A673 (cell line): ENCODE measurements at regions not wholly inside any gene's neighbourhood (a gene's known extent, or its start where the extent isn't known, plus 50 kb on each side); places are given as distances from the start of the nearest gene placed in this dataset.

Source experiments
- BruUV-seq: library from RNA; stranded (reverse); fragments of 400-500 nt; replicated peaks from 2 replicates; lab custom pipeline; 2021; lab: Mats Ljungman, UMichigan
- CTCF ChIA-PET: fragments of 300-600 bp; sonication (Branson Sonifier 250); formaldehyde crosslinking; loops from one replicate; lab custom pipeline; 2022; ENCODE audit warnings: antibody characterized with exemption; lab: Charles Lee
- POLR2A ChIA-PET: fragments of 300-600 bp; sonication (Branson Sonifier 250); formaldehyde crosslinking; loops from one replicate; lab custom pipeline; 2022; ENCODE audit warnings: antibody characterized with exemption; ENCODE audit not compliant: low non-redundant PET; lab: Charles Lee
- DNase-seq: peaks from one replicate; pipeline ENCODE4 v3.0.0-alpha.2; 2015; ENCODE audit warnings: low spot score
- H3K27ac ChIP-seq: fragments of 200-600 bp; sonication (generic); 2 replicates; pipeline ENCODE4 v1.5.1; 2016; ENCODE audit warnings: mixed run types, low read depth, mild to moderate bottlenecking, mixed read lengths, antibody characterized with exemption, low read length; ENCODE audit not compliant: poor library complexity, severe bottlenecking
- H3K27me3 ChIP-seq: fragments of 200-600 bp; sonication (generic); replicated peaks from 2 replicates; pipeline ENCODE4 v1.6.1; 2017; ENCODE audit warnings: mixed run types, low read depth, mild to moderate bottlenecking, mixed read lengths, antibody characterized with exemption, low read length; ENCODE audit not compliant: insufficient read depth, poor library complexity
- H3K36me3 ChIP-seq: fragments of 200-600 bp; sonication (generic); 2 replicates; pipeline ENCODE4 v1.6.1; 2016; ENCODE audit warnings: mixed run types, mild to moderate bottlenecking, mixed read lengths, antibody characterized with exemption, low read length; ENCODE audit not compliant: insufficient read depth, poor library complexity, severe bottlenecking
- H3K4me1 ChIP-seq: fragments of 200-600 bp; sonication (generic); 2 replicates; pipeline ENCODE4 v1.6.1; 2017; ENCODE audit warnings: mixed run types, mild to moderate bottlenecking, mixed read lengths, antibody characterized with exemption, low read length; ENCODE audit not compliant: insufficient read depth, poor library complexity, severe bottlenecking
- H3K4me3 ChIP-seq: fragments of 200-600 bp; sonication (generic); 2 replicates; pipeline ENCODE4 v1.5.1; 2016; ENCODE audit warnings: low read depth, mixed run types, mild to moderate bottlenecking, mixed read lengths, low read length; ENCODE audit not compliant: poor library complexity, severe bottlenecking
- H3K9me3 ChIP-seq: fragments of 200-600 bp; sonication (generic); 2 replicates; pipeline ENCODE4 v1.6.1; 2016; ENCODE audit warnings: mixed run types, low read depth, mild to moderate bottlenecking, mixed read lengths, antibody characterized with exemption, low read length; ENCODE audit not compliant: poor library complexity, severe bottlenecking
- EZH2 ChIP-seq: fragments of 200-600 bp; sonication (generic); IDR thresholded peaks from 2 replicates; pipeline ENCODE4 v1.6.1; 2017; ENCODE audit warnings: borderline replicate concordance, low read depth, mild to moderate bottlenecking, mixed read lengths, antibody characterized with exemption, low read length; ENCODE audit not compliant: poor library complexity, severe bottlenecking
- intact Hi-C: fragments of 100-400 bp; cut with micrococcal nuclease; formaldehyde crosslinking; loops from one replicate; pipeline ENCODE4 v1.10.0; 2022; ENCODE audit not compliant: unreplicated experiment
- TF ChIP-seq, protein P1 (sequence below): fragments of 300-800, 200-600 bp; sonication (generic); conservative IDR thresholded peaks from 2 replicates; pipeline ENCODE4 v1.5.1; 2017; ENCODE audit warnings: low read depth, mild to moderate bottlenecking, antibody characterized with exemption, low read length, moderate library complexity, mixed read lengths

- DNase-seq, result no peak
- Histone ChIP-seq H3K27ac (no peak overlapping the region), H3K9me3 (peaks cover 3% of the 10 kb centered on the region), H3K4me1 (no peaks in the 10 kb centered on the region), H3K27me3 (no peaks in the 10 kb centered on the region), H3K36me3 (no peaks in the 10 kb centered on the region), H3K4me3 (no peak overlapping the region)
- POLR2A ChIA-PET, result no interaction called here
- TF ChIP-seq, protein P1, sequence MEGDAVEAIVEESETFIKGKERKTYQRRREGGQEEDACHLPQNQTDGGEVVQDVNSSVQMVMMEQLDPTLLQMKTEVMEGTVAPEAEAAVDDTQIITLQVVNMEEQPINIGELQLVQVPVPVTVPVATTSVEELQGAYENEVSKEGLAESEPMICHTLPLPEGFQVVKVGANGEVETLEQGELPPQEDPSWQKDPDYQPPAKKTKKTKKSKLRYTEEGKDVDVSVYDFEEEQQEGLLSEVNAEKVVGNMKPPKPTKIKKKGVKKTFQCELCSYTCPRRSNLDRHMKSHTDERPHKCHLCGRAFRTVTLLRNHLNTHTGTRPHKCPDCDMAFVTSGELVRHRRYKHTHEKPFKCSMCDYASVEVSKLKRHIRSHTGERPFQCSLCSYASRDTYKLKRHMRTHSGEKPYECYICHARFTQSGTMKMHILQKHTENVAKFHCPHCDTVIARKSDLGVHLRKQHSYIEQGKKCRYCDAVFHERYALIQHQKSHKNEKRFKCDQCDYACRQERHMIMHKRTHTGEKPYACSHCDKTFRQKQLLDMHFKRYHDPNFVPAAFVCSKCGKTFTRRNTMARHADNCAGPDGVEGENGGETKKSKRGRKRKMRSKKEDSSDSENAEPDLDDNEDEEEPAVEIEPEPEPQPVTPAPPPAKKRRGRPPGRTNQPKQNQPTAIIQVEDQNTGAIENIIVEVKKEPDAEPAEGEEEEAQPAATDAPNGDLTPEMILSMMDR, result no peak
- TF ChIP-seq EZH2, result no peak
- intact Hi-C loops, result no loop called here
- no TSS peak for BruUV-seq
- CTCF ChIA-PET, result no interaction called here
Observed at GRCh38 chr2:123890148-123890547, 134.9 kb upstream of the CNTNAP5 start.

DNA sequence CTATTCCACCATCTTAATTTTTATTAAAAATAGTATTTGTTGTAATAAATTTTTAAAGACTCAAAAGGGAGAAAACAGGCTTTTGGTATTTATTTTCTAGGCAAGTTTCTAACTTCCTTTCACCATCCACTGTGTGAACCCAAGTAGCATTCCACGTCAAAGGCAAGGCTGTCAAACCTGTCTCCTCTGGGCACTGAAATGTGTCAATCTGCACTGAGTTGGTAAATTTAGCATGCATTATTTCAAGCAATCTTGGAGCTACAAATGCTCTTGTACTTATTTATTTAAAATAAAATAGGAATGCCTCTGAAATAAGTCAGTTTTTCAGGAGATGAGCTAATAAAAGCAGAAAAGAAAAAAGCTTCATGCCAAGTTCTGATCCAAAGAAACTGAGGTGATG, 130.9 kb upstream of the CNTNAP5 start:
- ChIA-PET POLR2A (no interaction called here), CTCF (no interaction called here)
- H3K27me3 ChIP-seq, result no peaks in the 10 kb centered on the region
- TF ChIP-seq EZH2, result no peak
- TF ChIP-seq, protein P1, result no peak
- no peak overlapping the region for H3K4me3 ChIP-seq
- no peak overlapping the region for H3K27ac ChIP-seq
- DNase-seq, result no peak
- intact Hi-C loops, result no loop called here
- no TSS peak for BruUV-seq
- H3K36me3 ChIP-seq, result no peaks in the 10 kb centered on the region
- no peaks in the 10 kb centered on the region for H3K4me1 ChIP-seq
- no peaks in the 10 kb centered on the region for H3K9me3 ChIP-seq

DNA sequence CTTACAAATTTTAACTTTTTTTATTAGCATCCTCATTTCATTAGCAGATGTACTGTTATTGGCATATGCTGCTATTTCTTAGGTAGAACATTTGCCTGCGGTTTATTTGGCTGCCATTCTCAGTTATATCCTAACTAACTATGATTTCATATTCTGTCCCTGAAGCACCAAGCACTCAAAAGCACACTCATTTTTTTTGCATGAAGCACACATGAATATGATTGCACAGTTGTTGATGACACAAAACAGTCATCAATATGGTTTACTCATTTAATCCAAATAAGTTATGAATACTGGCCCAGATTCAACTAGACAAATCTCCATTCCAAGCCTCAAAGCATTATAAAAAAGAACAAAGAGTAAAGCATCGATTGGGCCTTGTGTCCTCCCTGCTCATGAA, 129.4 kb upstream of the CNTNAP5 start:
- no peak for TF ChIP-seq EZH2
- TF ChIP-seq, protein P1, result no peak
- CTCF ChIA-PET, result no interaction called here
- POLR2A ChIA-PET, result no interaction called here
- Histone ChIP-seq H3K9me3 (no peaks in the 10 kb centered on the region), H3K4me1 (no peaks in the 10 kb centered on the region), H3K4me3 (no peak overlapping the region), H3K27me3 (no peaks in the 10 kb centered on the region), H3K36me3 (no peaks in the 10 kb centered on the region), H3K27ac (no peak overlapping the region)
- intact Hi-C loops, result no loop called here
- no peak for DNase-seq
- BruUV-seq, result no TSS peak
